ENCODE measurements at regions not wholly inside any gene's neighbourhood (a gene's known extent, or its start where the extent isn't known, plus 50 kb on each side); places are given as distances from the start of the nearest gene placed in this dataset.

- no peak for DNase-seq
These were observed 50.3 kb downstream of the NAV1 start for GRCh38 chr1:201589186-201589585.

GRCh38 chr1:201590474-201590873 is 51.5 kb downstream of the NAV1 start:
- no peak for DNase-seq

GRCh38 chr1:201591348-201591747 is 52.4 kb downstream of the NAV1 start:
- no peak for DNase-seq

- DNase-seq = no peak
These were observed 53.1 kb downstream of the NAV1 start for GRCh38 chr1:201591981-201592380.

- DNase-seq = peak; percentile 27 to 32
These were observed 54.4 kb downstream of the NAV1 start for GRCh38 chr1:201593200-201593921.

GRCh38 chr1:201594575-201595245 is 55.8 kb downstream of the NAV1 start:
- DNase-seq = no peak

GRCh38 chr1:201595381-201595780 is 56.5 kb downstream of the NAV1 start:
- no peak for DNase-seq

- DNase-seq = no peak
These were observed 57.4 kb downstream of the NAV1 start for GRCh38 chr1:201596101-201596868.

- peak in 1 of 2 experiments; percentile 57 for DNase-seq
These were observed 58.8 kb downstream of the NAV1 start for GRCh38 chr1:201597551-201598230.

GRCh38 chr1:201598396-201598795 is 59.5 kb downstream of the NAV1 start:
- no peak for DNase-seq

- DNase-seq = no peak
These were observed 60.0 kb downstream of the NAV1 start for GRCh38 chr1:201598973-201599372.

- DNase-seq = no peak
These were observed 60.6 kb downstream of the NAV1 start for GRCh38 chr1:201599548-201599947.

GRCh38 chr1:201602413-201603265 is 63.7 kb downstream of the NAV1 start:
- no peak for DNase-seq

- DNase-seq = peak in 1 of 2 experiments; percentile 21
These were observed 64.8 kb downstream of the NAV1 start for GRCh38 chr1:201603613-201604232.

- no peak for DNase-seq
These were observed 66.6 kb downstream of the NAV1 start for GRCh38 chr1:201605385-201606010.

- no peak for DNase-seq
These were observed 67.2 kb downstream of the NAV1 start for GRCh38 chr1:201606096-201606495.

- DNase-seq = no peak
These were observed 67.7 kb downstream of the NAV1 start for GRCh38 chr1:201606623-201607022.

GRCh38 chr1:201608635-201609395 is 69.9 kb downstream of the NAV1 start:
- DNase-seq = no peak

GRCh38 chr1:201609661-201610318 is 70.9 kb downstream of the NAV1 start:
- DNase-seq = no peak

- DNase-seq = no peak
These were observed 71.9 kb downstream of the NAV1 start for GRCh38 chr1:201610858-201611257.

Measured in NCI-H2081 (cell line).